H1 (cell line): ENCODE measurements at regions not wholly inside any gene's neighbourhood (a gene's known extent, or its start where the extent isn't known, plus 50 kb on each side); places are given as distances from the start of the nearest gene placed in this dataset.

Experiments used
- CTCF ChIA-PET: fragments of 300-600 bp; sonication (Branson Sonifier 250); formaldehyde crosslinking; loops from one replicate; lab custom pipeline; 2021; ENCODE audit not compliant: partially characterized antibody; lab: Charles Lee
- POLR2A ChIA-PET: fragments of 300-600 bp; sonication (Branson Sonifier 250); formaldehyde crosslinking; loops from one replicate; lab custom pipeline; 2021; ENCODE audit warnings: inconsistent platforms; ENCODE audit not compliant: partially characterized antibody; lab: Charles Lee
- DNase-seq, 2 experiments: peaks; one replicate each; pipeline versions ENCODE4 v3.0.0 to v3.0.0-alpha.2; 2010 to 2022; ENCODE audit warnings: low spot score in 2 of 2, low read depth in 1 of 2, mixed read lengths in 1 of 2
- FAIRE-seq: peaks from 2 replicates; lab custom pipeline; 2011; peaks lifted over from hg19 to GRCh38; lab: Jason Lieb, UNC
- H2AFZ ChIP-seq: 2 replicates; pipeline ENCODE4 v1.8.1; 2012; ENCODE audit warnings: low read length, inconsistent platforms
- H2AK5ac ChIP-seq: 2 replicates; pipeline ENCODE4 v1.6.1; 2013; ENCODE audit warnings: low read depth, low read length
- H2BK120ac ChIP-seq: replicated peaks from 2 replicates; pipeline ENCODE3; 2013; ENCODE audit warnings: low read depth, low read length, inconsistent platforms
- H2BK12ac ChIP-seq: 2 replicates; pipeline ENCODE4 v1.6.1; 2013; ENCODE audit warnings: low read depth, low read length
- H2BK15ac ChIP-seq: 2 replicates; pipeline ENCODE4 v1.6.1; 2013; ENCODE audit warnings: low read length
- H2BK20ac ChIP-seq: 2 replicates; pipeline ENCODE4 v1.6.1; 2013; ENCODE audit warnings: low read length
- H2BK5ac ChIP-seq: 2 replicates; pipeline ENCODE4 v1.6.1; 2013; ENCODE audit warnings: low read depth, low read length
- H3K14ac ChIP-seq: 2 replicates; pipeline ENCODE4 v1.6.1; 2013; ENCODE audit warnings: inconsistent platforms; ENCODE audit not compliant: insufficient read length
- H3K18ac ChIP-seq: 2 replicates; pipeline ENCODE4 v1.6.1; 2013; ENCODE audit warnings: low read length; ENCODE audit errors: extremely low read depth
- H3K23ac ChIP-seq: 2 replicates; pipeline ENCODE4 v1.6.1; 2013; ENCODE audit warnings: inconsistent platforms; ENCODE audit not compliant: insufficient read length
- H3K23me2 ChIP-seq: 2 replicates; pipeline ENCODE4 v1.6.1; 2013; ENCODE audit warnings: low read depth, low read length
- H3K27ac ChIP-seq: 2 replicates; pipeline ENCODE4 v1.6.1; 2011; ENCODE audit warnings: low read depth, low read length, inconsistent platforms
- H3K27me3 ChIP-seq, 4 experiments: replicated peaks in 1 of 4; 1 replicate in 1 of 4; 2 replicates in 3 of 4; pipeline versions ENCODE4 v1.6.1 to v1.8.1; 2011 to 2013; ENCODE audit warnings: low read length in 3 of 4, mild to moderate bottlenecking in 3 of 4, inconsistent platforms in 2 of 4, mixed read lengths in 2 of 4, moderate library complexity in 1 of 4; ENCODE audit not compliant: control insufficient read depth in 3 of 4, insufficient read depth in 3 of 4; ENCODE audit errors: extremely low read depth in 1 of 4
- H3K36me3 ChIP-seq, 4 experiments: 2 replicates each; pipeline versions ENCODE4 v1.6.1 to v1.8.1; 2011 to 2013; ENCODE audit warnings: mild to moderate bottlenecking in 4 of 4, low read length in 3 of 4, moderate library complexity in 2 of 4, control low read depth in 1 of 4, inconsistent platforms in 1 of 4; ENCODE audit not compliant: insufficient read depth in 4 of 4, control insufficient read depth in 2 of 4
- H3K4ac ChIP-seq: replicated peaks from 2 replicates; pipeline ENCODE3; 2013; ENCODE audit warnings: low read length, low read depth, mixed read lengths, inconsistent platforms; ENCODE audit not compliant: insufficient read length
- H3K4me1 ChIP-seq, 4 experiments: replicated peaks in 1 of 4; 1 replicate in 1 of 4; 2 replicates in 3 of 4; pipeline versions ENCODE4 v1.6.1 to v1.8.1; 2011 to 2013; ENCODE audit warnings: low read length in 3 of 4, inconsistent platforms in 2 of 4, mixed read lengths in 1 of 4; ENCODE audit not compliant: insufficient read depth in 4 of 4, control insufficient read depth in 3 of 4
- H3K4me2 ChIP-seq, 2 experiments: 2 replicates each; pipeline versions ENCODE4 v1.6.1 to v1.8.1; 2011 to 2013; ENCODE audit warnings: low read depth in 2 of 2, low read length in 2 of 2, control low read depth in 1 of 2, inconsistent platforms in 1 of 2, mild to moderate bottlenecking in 1 of 2; ENCODE audit not compliant: insufficient read depth in 1 of 2
- H3K4me3 ChIP-seq, 4 experiments: fragments of 200-600, 300-600 bp in 1 of 4; sonication (generic), shearing (Covaris generic), sonication (Bioruptor Twin) in 1 of 4; 2 replicates each; pipeline versions ENCODE4 v1.5.1 to v1.8.1; 2011 to 2016; ENCODE audit warnings: low read length in 4 of 4, low read depth in 3 of 4, control low read depth in 2 of 4, inconsistent platforms in 2 of 4, mild to moderate bottlenecking in 2 of 4, mixed read lengths in 1 of 4, moderate library complexity in 1 of 4; ENCODE audit not compliant: insufficient read depth in 2 of 4; ENCODE audit errors: extremely low read depth in 1 of 4
- H3K56ac ChIP-seq: replicated peaks from 2 replicates; pipeline ENCODE3; 2013; ENCODE audit warnings: low read depth, mild to moderate bottlenecking, mixed read lengths, low read length, inconsistent platforms; ENCODE audit not compliant: insufficient read length
- H3K79me1 ChIP-seq: 2 replicates; pipeline ENCODE4 v1.6.1; 2013; ENCODE audit warnings: low read depth, low read length, control low read depth
- H3K79me2 ChIP-seq, 2 experiments: 2 replicates each; pipeline versions ENCODE4 v1.6.1 to v1.8.1; 2012 to 2013; ENCODE audit warnings: low read length in 2 of 2, mild to moderate bottlenecking in 2 of 2, inconsistent platforms in 1 of 2; ENCODE audit not compliant: insufficient read depth in 2 of 2, control insufficient read depth in 1 of 2
- H3K9ac ChIP-seq, 4 experiments: replicated peaks in 1 of 4; 1 replicate in 1 of 4; 2 replicates in 3 of 4; pipeline versions ENCODE4 v1.6.1 to v1.8.1; 2011 to 2013; ENCODE audit warnings: low read depth in 3 of 4, low read length in 3 of 4, control low read depth in 2 of 4, mild to moderate bottlenecking in 2 of 4, moderate library complexity in 2 of 4, inconsistent platforms in 1 of 4; ENCODE audit errors: extremely low read depth in 1 of 4
- H3K9me3 ChIP-seq, 2 experiments: 2 replicates each; pipeline versions ENCODE4 v1.6.1 to v1.8.1; 2012 to 2013; ENCODE audit warnings: mild to moderate bottlenecking in 2 of 2, moderate library complexity in 2 of 2, control low read depth in 1 of 2, inconsistent platforms in 1 of 2, low read depth in 1 of 2, low read length in 1 of 2, mixed read lengths in 1 of 2; ENCODE audit not compliant: insufficient read depth in 2 of 2
- H4K20me1 ChIP-seq, 2 experiments: replicated peaks in 1 of 2; 2 replicates each; pipeline versions ENCODE3 to v1.8.1; 2011 to 2013; ENCODE audit warnings: inconsistent platforms in 2 of 2, low read length in 2 of 2, mild to moderate bottlenecking in 1 of 2; ENCODE audit not compliant: insufficient read depth in 2 of 2, control insufficient read depth in 1 of 2
- H4K5ac ChIP-seq: 2 replicates; pipeline ENCODE4 v1.6.1; 2013; ENCODE audit warnings: low read length, low read depth, mixed read lengths, inconsistent platforms; ENCODE audit not compliant: insufficient read length
- H4K8ac ChIP-seq: 2 replicates; pipeline ENCODE4 v1.8.0; 2013; ENCODE audit warnings: mild to moderate bottlenecking, moderate library complexity, low read length, inconsistent platforms; ENCODE audit not compliant: insufficient read depth; ENCODE audit errors: extremely low read depth
- H4K91ac ChIP-seq: replicated peaks from 2 replicates; pipeline ENCODE3; 2013; ENCODE audit warnings: low read length, mixed read lengths, inconsistent platforms; ENCODE audit not compliant: insufficient read length
- ASH2L ChIP-seq: fragments of 200-600, 300-600 bp; sonication (generic); IDR thresholded peaks from one replicate; pipeline ENCODE4 v1.7.1; 2017; ENCODE audit warnings: low read length
- CEBPB ChIP-seq: IDR thresholded peaks from 2 replicates; pipeline ENCODE4 v1.6.1; 2012; ENCODE audit warnings: low read depth, low read length
- CHD1 ChIP-seq: IDR thresholded peaks from 2 replicates; pipeline ENCODE4 v1.6.1; 2012; ENCODE audit warnings: low read depth, low read length, improper control_type of control experiment
- HDAC2 ChIP-seq, 2 experiments: fragments of 300-600 bp in 1 of 2; sonication (generic) in 1 of 2; IDR thresholded peaks; 2 replicates each; pipeline ENCODE4 v1.6.1; 2011 to 2012; ENCODE audit warnings: low read depth in 2 of 2, low read length in 2 of 2, mild to moderate bottlenecking in 2 of 2, moderate library complexity in 2 of 2, borderline replicate concordance in 1 of 2, inconsistent platforms in 1 of 2
- PHF8 ChIP-seq: fragments of 200-600 bp; sonication (generic); conservative IDR thresholded peaks from 2 replicates; pipeline ENCODE4 v1.7.1; 2012; ENCODE audit warnings: low read depth, mild to moderate bottlenecking, inconsistent platforms, low read length, moderate library complexity
- POU5F1 ChIP-seq: IDR thresholded peaks from 2 replicates; pipeline ENCODE4 v1.6.1; 2011; ENCODE audit warnings: low read depth, mild to moderate bottlenecking, low read length, moderate library complexity
- RBBP5 ChIP-seq: IDR thresholded peaks from 2 replicates; pipeline ENCODE4 v1.7.1; 2012; ENCODE audit warnings: low read depth, mild to moderate bottlenecking, inconsistent platforms, low read length, moderate library complexity, borderline replicate concordance
- SIRT6 ChIP-seq: IDR thresholded peaks from one replicate; pipeline ENCODE4 v1.7.1; 2012; ENCODE audit warnings: low read length, inconsistent platforms
- SP1 ChIP-seq: IDR thresholded peaks from 2 replicates; pipeline ENCODE4 v1.6.1; 2011; ENCODE audit warnings: low read depth, low read length
- TAF7 ChIP-seq: optimal IDR thresholded peaks from 2 replicates; pipeline ENCODE3; 2011; ENCODE audit warnings: low read depth, mild to moderate bottlenecking, inconsistent platforms, low read length, moderate library complexity, borderline replicate concordance
- WGBS, 2 experiments: shearing (Covaris generic) in 1 of 2; methylation state at CpG; one replicate each; pipeline versions ENCODE4 v1.1.6 to v1.1.7; 2013 to 2015; ENCODE audit warnings: low lambda C conversion rate in 2 of 2, mixed read lengths in 2 of 2, inconsistent platforms in 1 of 2, low coverage in 1 of 2, missing lambda C conversion rate in 1 of 2; ENCODE audit not compliant: insufficient replicate concordance in 2 of 2, insufficient coverage in 1 of 2, insufficient read length in 1 of 2; ENCODE audit errors: extremely low coverage in 1 of 2, missing lambda C conversion rate in 1 of 2; 5-methylcytosine and 5-hydroxymethylcytosine counted together

DNA sequence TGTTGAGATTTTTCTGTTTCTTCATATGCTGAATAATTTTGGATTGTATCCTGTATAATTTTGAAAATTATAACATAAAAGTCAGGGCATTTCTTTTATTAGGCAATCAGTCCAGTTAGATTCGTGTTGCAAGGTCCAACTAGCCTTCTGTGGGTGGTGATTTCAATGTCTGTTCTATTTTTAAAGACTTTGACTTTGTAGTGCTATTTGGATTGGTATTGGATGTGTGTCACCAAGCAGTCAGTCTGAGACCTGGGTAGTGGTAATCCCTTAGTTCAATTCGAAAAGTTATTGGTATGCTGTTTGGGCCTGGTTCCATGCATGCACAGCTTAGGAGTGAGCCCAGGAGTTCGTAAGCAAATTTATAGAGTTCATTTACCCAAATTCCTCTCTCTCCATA, 82.2 kb downstream of the EPDR1 start:
- Histone ChIP-seq H2BK120ac (no peak overlapping the region), H2AK5ac (no peak overlapping the region), H3K4me1 (no peaks in the 10 kb centered on the region), H3K23ac (no peak overlapping the region), H4K8ac (no peak overlapping the region), H3K23me2 (no peaks in the 10 kb centered on the region), H3K27me3 (no peaks in the 10 kb centered on the region)
- DNase-seq (no peak), FAIRE-seq (no peak)
- TF ChIP-seq RBBP5 = no peak
- TF ChIP-seq TAF7 = no peak
- no peak for TF ChIP-seq CHD1
- no peak for TF ChIP-seq ASH2L
- TF ChIP-seq SIRT6 = no peak
- no peak for TF ChIP-seq PHF8
- no peak for TF ChIP-seq HDAC2 (IDR thresholded peaks at IDR 0.05; ENCODE audit: borderline replicate concordance in 1 of 2, low read depth in 2 of 2, low read length in 2 of 2)
- TF ChIP-seq SP1 = no peak
- TF ChIP-seq CEBPB = no peak
- no peak for TF ChIP-seq POU5F1
- TF ChIP-seq, all 59 proteins: peak for 0
- Histone ChIP-seq H2BK20ac (no peak overlapping the region), H4K91ac (no peak overlapping the region), H2AFZ (0 out of 2 replicates have a peak overlapping the region, but pooled peaks have one; percentile 34), H3K79me2 (no peaks in the 10 kb centered on the region), H3K18ac (no peak overlapping the region), H3K56ac (no peak overlapping the region), H4K20me1 (peaks cover 0 to 2% of the 10 kb centered on the region in 2 experiments), H4K5ac (no peak overlapping the region), H3K14ac (no peak overlapping the region), H3K36me3 (no peaks in the 10 kb centered on the region), H3K27ac (no peak overlapping the region), H3K79me1 (no peaks in the 10 kb centered on the region), H3K9me3 (no peaks in the 10 kb centered on the region), H2BK5ac (no peak overlapping the region), H3K4me2 (no peak overlapping the region), H3K4ac (no peak overlapping the region), H2BK15ac (no peak overlapping the region), H2BK12ac (no peak overlapping the region), H3K9ac (no peak overlapping the region), H3K4me3 (no peak overlapping the region)
- POLR2A ChIA-PET = no interaction called here
- CTCF ChIA-PET = interaction anchor here (1.1 kb wide), 1 partner anchor 86 kb away, joined by 3 read pairs; the partner anchor contains the start of gene SFRP4
- 93% methylated on average over 3 of the region's 3 CpGs; no CpG with 5 or more reads in 1 of the 2 experiments for WGBS, 2 experiments
